Neutrophil (primary cell): ENCODE measurements at regions not wholly inside any gene's neighbourhood (a gene's known extent, or its start where the extent isn't known, plus 50 kb on each side); places are given as distances from the start of the nearest gene placed in this dataset.

Experiments used
- H3K27ac ChIP-seq: fragments of 200-600 bp; sonication (generic); 2 replicates; pipeline ENCODE4 v1.5.1; 2016; ENCODE audit warnings: mild to moderate bottlenecking, moderate library complexity
- H3K27me3 ChIP-seq: fragments of 200-600 bp; sonication (generic); 2 replicates; pipeline ENCODE4 v1.6.0; 2016; ENCODE audit warnings: mild to moderate bottlenecking
- H3K36me3 ChIP-seq: fragments of 200-600 bp; sonication (generic); 2 replicates; pipeline ENCODE4 v1.5.1; 2017
- H3K4me1 ChIP-seq, 2 experiments: fragments of 200-600 bp in 1 of 2; sonication (generic) in 1 of 2; 1 replicate in 1 of 2; 2 replicates in 1 of 2; pipeline versions ENCODE4 v1.5.1 to v1.6.1; 2013 to 2016; ENCODE audit warnings: low read depth in 1 of 2, low read length in 1 of 2, mild to moderate bottlenecking in 1 of 2, moderate library complexity in 1 of 2; ENCODE audit not compliant: control insufficient read depth in 1 of 2, insufficient read depth in 1 of 2
- H3K4me3 ChIP-seq, 2 experiments: fragments of 200-600 bp in 1 of 2; sonication (generic) in 1 of 2; 1 replicate in 1 of 2; 2 replicates in 1 of 2; pipeline ENCODE4 v1.5.1; 2013 to 2016; ENCODE audit warnings: low read depth in 1 of 2, low read length in 1 of 2, mild to moderate bottlenecking in 1 of 2, moderate library complexity in 1 of 2
- H3K9me3 ChIP-seq: fragments of 200-600 bp; sonication (generic); 2 replicates; pipeline ENCODE4 v1.5.1; 2016
- TF ChIP-seq, protein P1 (sequence below): fragments of 200-600 bp; sonication (generic); IDR thresholded peaks from 2 replicates; pipeline ENCODE4 v1.5.1; 2016; ENCODE audit warnings: antibody characterized with exemption

DNA sequence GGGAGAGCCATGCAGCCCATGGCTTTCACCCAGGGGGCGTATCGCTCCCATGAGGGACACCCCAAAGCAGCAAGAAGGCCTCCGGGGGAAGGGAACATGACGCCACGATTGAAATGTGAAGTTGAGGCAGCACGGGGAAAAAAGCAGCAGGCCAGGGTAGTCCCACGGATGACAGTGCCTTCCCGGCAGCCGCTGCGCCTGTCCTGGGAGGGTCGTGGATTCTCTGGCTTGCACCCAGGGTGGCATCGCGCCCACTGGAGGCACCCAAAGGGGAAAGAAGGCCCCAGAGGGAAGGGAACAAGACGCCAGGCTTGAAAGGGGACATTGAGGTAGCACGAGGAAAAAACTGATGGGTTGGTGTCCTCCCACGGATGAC is 161.6 kb upstream of the ALG10B start:
- Histone ChIP-seq H3K36me3 (no peaks in the 10 kb centered on the region), H3K4me3 (no peak overlapping the region), H3K4me1 (no peaks in the 10 kb centered on the region), H3K9me3 (no peaks in the 10 kb centered on the region), H3K27me3 (no peaks in the 10 kb centered on the region), H3K27ac (no peak overlapping the region)
- TF ChIP-seq, protein P1, sequence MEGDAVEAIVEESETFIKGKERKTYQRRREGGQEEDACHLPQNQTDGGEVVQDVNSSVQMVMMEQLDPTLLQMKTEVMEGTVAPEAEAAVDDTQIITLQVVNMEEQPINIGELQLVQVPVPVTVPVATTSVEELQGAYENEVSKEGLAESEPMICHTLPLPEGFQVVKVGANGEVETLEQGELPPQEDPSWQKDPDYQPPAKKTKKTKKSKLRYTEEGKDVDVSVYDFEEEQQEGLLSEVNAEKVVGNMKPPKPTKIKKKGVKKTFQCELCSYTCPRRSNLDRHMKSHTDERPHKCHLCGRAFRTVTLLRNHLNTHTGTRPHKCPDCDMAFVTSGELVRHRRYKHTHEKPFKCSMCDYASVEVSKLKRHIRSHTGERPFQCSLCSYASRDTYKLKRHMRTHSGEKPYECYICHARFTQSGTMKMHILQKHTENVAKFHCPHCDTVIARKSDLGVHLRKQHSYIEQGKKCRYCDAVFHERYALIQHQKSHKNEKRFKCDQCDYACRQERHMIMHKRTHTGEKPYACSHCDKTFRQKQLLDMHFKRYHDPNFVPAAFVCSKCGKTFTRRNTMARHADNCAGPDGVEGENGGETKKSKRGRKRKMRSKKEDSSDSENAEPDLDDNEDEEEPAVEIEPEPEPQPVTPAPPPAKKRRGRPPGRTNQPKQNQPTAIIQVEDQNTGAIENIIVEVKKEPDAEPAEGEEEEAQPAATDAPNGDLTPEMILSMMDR = no peak

GRCh38 chr12:38155526-38156496 is 160.8 kb upstream of the ALG10B start:
- Histone ChIP-seq H3K27me3 (no peaks in the 10 kb centered on the region), H3K4me3 (no peak overlapping the region), H3K9me3 (no peaks in the 10 kb centered on the region), H3K4me1 (no peaks in the 10 kb centered on the region), H3K36me3 (no peaks in the 10 kb centered on the region), H3K27ac (no peak overlapping the region)
- TF ChIP-seq, protein P1 = no peak

GRCh38 chr12:38156497-38157245 is 159.9 kb upstream of the ALG10B start:
- Histone ChIP-seq H3K36me3 (no peaks in the 10 kb centered on the region), H3K4me1 (no peaks in the 10 kb centered on the region), H3K27ac (no peak overlapping the region), H3K4me3 (no peak overlapping the region), H3K27me3 (no peaks in the 10 kb centered on the region), H3K9me3 (peaks cover 4% of the 10 kb centered on the region)
- TF ChIP-seq, protein P1 = no peak

GRCh38 chr12:38157274-38157932 is 159.2 kb upstream of the ALG10B start:
- no peaks in the 10 kb centered on the region for H3K4me1 ChIP-seq
- H3K27ac ChIP-seq = no peak overlapping the region
- TF ChIP-seq, protein P1 = no peak
- no peak overlapping the region for H3K4me3 ChIP-seq
- H3K36me3 ChIP-seq = no peaks in the 10 kb centered on the region
- peaks cover 4% of the 10 kb centered on the region for H3K9me3 ChIP-seq
- H3K27me3 ChIP-seq = no peaks in the 10 kb centered on the region

GRCh38 chr12:38157933-38158401 is 158.6 kb upstream of the ALG10B start:
- TF ChIP-seq, protein P1 = no peak
- H3K4me3 ChIP-seq = no peak overlapping the region
- no peak overlapping the region for H3K27ac ChIP-seq
- H3K4me1 ChIP-seq = no peaks in the 10 kb centered on the region
- peaks cover 4% of the 10 kb centered on the region for H3K9me3 ChIP-seq
- no peaks in the 10 kb centered on the region for H3K36me3 ChIP-seq
- H3K27me3 ChIP-seq = no peaks in the 10 kb centered on the region
